WTC11 (cell line): ENCODE measurements at regions not wholly inside any gene's neighbourhood (a gene's known extent, or its start where the extent isn't known, plus 50 kb on each side); places are given as distances from the start of the nearest gene placed in this dataset.
A peak's percentile ranks its signal among the peaks of the same experiment; 100 is the strongest.

Experiments
- ATAC-seq: fragments of 200-7000 bp; cut with Tn5 transposase; 2 replicates; pipeline ENCODE4 v1.10.0; 2021; ENCODE audit warnings: mild to moderate bottlenecking, moderate library complexity
- CTCF ChIA-PET: fragments of 300-600 bp; sonication (Branson Sonifier 250); formaldehyde crosslinking; loops from one replicate; lab custom pipeline; 2021; ENCODE audit warnings: antibody characterized with exemption; lab: Charles Lee
- POLR2A ChIA-PET: fragments of 350-600 bp; sonication (Branson Sonifier 250); formaldehyde crosslinking; loops from one replicate; lab custom pipeline; 2021; ENCODE audit warnings: antibody characterized with exemption; lab: Charles Lee
- DNase-seq: peaks from one replicate; pipeline ENCODE4 v3.0.0; 2021; ENCODE audit warnings: low spot score
- H3K27ac Mint-ChIP-seq: 2 replicates; pipeline ENCODE4 v1.8.0; 2021; ENCODE audit warnings: mixed read lengths
- H3K27me3 Mint-ChIP-seq: 2 replicates; pipeline ENCODE4 v1.8.0; 2021; ENCODE audit warnings: low read depth, mild to moderate bottlenecking, moderate library complexity, mixed read lengths
- H3K36me3 Mint-ChIP-seq: 2 replicates; pipeline ENCODE4 v1.8.0; 2021; ENCODE audit warnings: mixed read lengths
- H3K4me1 Mint-ChIP-seq: 2 replicates; pipeline ENCODE4 v1.8.0; 2022; ENCODE audit warnings: mixed read lengths
- H3K4me3 Mint-ChIP-seq: 2 replicates; pipeline ENCODE4 v1.8.0; 2021; ENCODE audit warnings: mild to moderate bottlenecking, moderate library complexity, mixed read lengths
- H3K9me3 Mint-ChIP-seq: 2 replicates; pipeline ENCODE4 v1.8.0; 2021; ENCODE audit warnings: mixed read lengths
- ARID4B ChIP-seq: sonication (generic); formaldehyde crosslinking; IDR thresholded peaks from 2 replicates; pipeline ENCODE4 v1.8.0; 2023; ENCODE audit warnings: missing genetic modification reagents, mild to moderate bottlenecking, borderline replicate concordance
- ATF6 ChIP-seq: sonication (generic); formaldehyde crosslinking; IDR thresholded peaks from 2 replicates; pipeline ENCODE4 v1.8.1; 2023; ENCODE audit warnings: mild to moderate bottlenecking, missing genetic modification reagents
- NFATC4 ChIP-seq: fragments of 250-450 bp; sonication (Bioruptor Pico); IDR thresholded peaks from 2 replicates; pipeline ENCODE4 v1.9.0; 2021; ENCODE audit warnings: mild to moderate bottlenecking
- SP1 ChIP-seq: sonication (generic); formaldehyde crosslinking; conservative IDR thresholded peaks from 2 replicates; pipeline ENCODE4 v1.8.1; 2022; ENCODE audit warnings: missing genetic modification reagents
- USF1 ChIP-seq: sonication (generic); formaldehyde crosslinking; IDR thresholded peaks from 2 replicates; pipeline ENCODE4 v1.8.0; 2022; ENCODE audit warnings: mild to moderate bottlenecking, missing genetic modification reagents
- USF2 ChIP-seq: sonication (generic); formaldehyde crosslinking; IDR thresholded peaks from 2 replicates; pipeline ENCODE4 v1.8.1; 2023; ENCODE audit warnings: mild to moderate bottlenecking, missing genetic modification reagents, moderate library complexity
- ZNF121 ChIP-seq: sonication (generic); formaldehyde crosslinking; IDR thresholded peaks from 2 replicates; pipeline ENCODE4 v1.8.0; 2023; ENCODE audit warnings: missing genetic modification reagents
- ZNF232 ChIP-seq: sonication (generic); formaldehyde crosslinking; IDR thresholded peaks from 2 replicates; pipeline ENCODE4 v1.8.0; 2022; ENCODE audit warnings: mild to moderate bottlenecking, missing genetic modification reagents
- ZNF671 ChIP-seq: fragments of 250-450 bp; sonication (Bioruptor Pico); IDR thresholded peaks from 2 replicates; pipeline ENCODE4 v1.8.0; 2021; ENCODE audit warnings: mild to moderate bottlenecking
- TF ChIP-seq, protein P1 (sequence below): fragments of 250-450 bp; sonication (Bioruptor Pico); IDR thresholded peaks from 2 replicates; pipeline ENCODE4 v1.9.0; 2021; ENCODE audit warnings: moderate library complexity, mild to moderate bottlenecking, inconsistent platforms, borderline replicate concordance
- TF ChIP-seq, protein P2 (sequence below): sonication (generic); formaldehyde crosslinking; IDR thresholded peaks from 2 replicates; pipeline ENCODE4 v1.8.0; 2022; ENCODE audit warnings: mild to moderate bottlenecking, missing genetic modification reagents

- Mint-ChIP-seq H3K9me3 (peaks cover 12% of the 10 kb centered on the region), H3K4me1 (no peaks in the 10 kb centered on the region), H3K27me3 (peaks cover 8% of the 10 kb centered on the region), H3K4me3 (no peak overlapping the region), H3K27ac (no peak overlapping the region), H3K36me3 (peaks cover 5% of the 10 kb centered on the region; the same call in 1 of the 2 replicates)
- TF ChIP-seq ZNF121 (CRISPR knock-in tag) (no peak), ZNF232 (no peak), USF1 (peak; percentile 43; the same call in 1 of the 2 replicates), ARID4B (no peak), USF2 (peak; percentile 57)
- TF ChIP-seq, protein P1, sequence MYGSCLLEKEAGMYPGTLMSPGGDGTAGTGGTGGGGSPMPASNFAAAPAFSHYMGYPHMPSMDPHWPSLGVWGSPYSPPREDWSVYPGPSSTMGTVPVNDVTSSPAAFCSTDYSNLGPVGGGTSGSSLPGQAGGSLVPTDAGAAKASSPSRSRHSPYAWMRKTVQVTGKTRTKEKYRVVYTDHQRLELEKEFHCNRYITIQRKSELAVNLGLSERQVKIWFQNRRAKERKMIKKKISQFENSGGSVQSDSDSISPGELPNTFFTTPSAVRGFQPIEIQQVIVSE (CRISPR knock-in tag), result no peak
- ATAC-seq (no peak), DNase-seq (no peak)
- ChIA-PET POLR2A (no interaction called here), CTCF (interaction anchor here (1.4 to 1.8 kb wide), 3 partner anchors 21 to 148 kb away, joined by 4 read pairs; no protein-coding TSS in a partner anchor)
Measured at GRCh38 chr1:25080294-25081209, 150.5 kb upstream of the RUNX3 start.

DNA sequence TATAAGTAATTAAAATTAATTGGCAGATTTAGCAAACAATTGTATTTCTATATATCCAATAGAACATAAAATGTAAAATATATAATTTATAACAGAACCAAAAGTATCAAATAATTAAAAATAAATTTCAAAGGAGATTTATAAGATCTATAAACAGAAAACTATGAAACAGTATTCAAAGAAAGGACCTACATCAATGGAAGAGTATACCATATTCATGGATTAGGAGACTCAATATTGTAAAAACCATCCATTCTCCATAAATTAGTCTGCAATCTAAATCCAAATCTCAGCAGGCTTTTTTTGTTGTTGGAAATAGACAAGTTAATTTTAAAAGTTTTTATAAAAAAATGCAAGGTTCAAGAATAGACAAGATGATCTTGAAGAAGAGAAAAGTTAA, 149.0 kb upstream of the RUNX3 start:
- Mint-ChIP-seq H3K4me3 (no peak overlapping the region), H3K27me3 (peaks cover 8% of the 10 kb centered on the region), H3K27ac (no peak overlapping the region), H3K4me1 (no peaks in the 10 kb centered on the region), H3K9me3 (peaks cover 12% of the 10 kb centered on the region), H3K36me3 (peaks cover 5% of the 10 kb centered on the region; the same call in 1 of the 2 replicates)
- CTCF ChIA-PET, result no interaction called here
- ATAC-seq (no peak), DNase-seq (no peak)
- no peak for TF ChIP-seq NFATC4 (CRISPR knock-in tag)
- TF ChIP-seq SP1 (CRISPR knock-in tag), result no peak
- TF ChIP-seq, protein P2, sequence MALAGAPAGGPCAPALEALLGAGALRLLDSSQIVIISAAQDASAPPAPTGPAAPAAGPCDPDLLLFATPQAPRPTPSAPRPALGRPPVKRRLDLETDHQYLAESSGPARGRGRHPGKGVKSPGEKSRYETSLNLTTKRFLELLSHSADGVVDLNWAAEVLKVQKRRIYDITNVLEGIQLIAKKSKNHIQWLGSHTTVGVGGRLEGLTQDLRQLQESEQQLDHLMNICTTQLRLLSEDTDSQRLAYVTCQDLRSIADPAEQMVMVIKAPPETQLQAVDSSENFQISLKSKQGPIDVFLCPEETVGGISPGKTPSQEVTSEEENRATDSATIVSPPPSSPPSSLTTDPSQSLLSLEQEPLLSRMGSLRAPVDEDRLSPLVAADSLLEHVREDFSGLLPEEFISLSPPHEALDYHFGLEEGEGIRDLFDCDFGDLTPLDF (CRISPR knock-in tag), result no peak
- TF ChIP-seq ZNF671 (CRISPR knock-in tag), result no peak
- TF ChIP-seq ATF6 (CRISPR knock-in tag), result no peak
- POLR2A ChIA-PET, result no interaction called here
